Ishikawa (cell line): ENCODE measurements at regions not wholly inside any gene's neighbourhood (a gene's known extent, or its start where the extent isn't known, plus 50 kb on each side); places are given as distances from the start of the nearest gene placed in this dataset.

Source experiments
- EP300 ChIP-seq: IDR thresholded peaks from 2 replicates; pipeline ENCODE4 v1.6.1; 2012; ENCODE audit warnings: borderline replicate concordance
- RAD21 ChIP-seq: IDR thresholded peaks from 2 replicates; pipeline ENCODE4 v1.6.1; 2012; ENCODE audit warnings: low read depth
- TCF12 ChIP-seq: IDR thresholded peaks from 2 replicates; pipeline ENCODE4 v1.6.1; 2012; ENCODE audit warnings: low read depth
- YY1 ChIP-seq: IDR thresholded peaks from 2 replicates; pipeline ENCODE4 v1.6.1; 2012; ENCODE audit warnings: low read depth

GRCh38 chr2:217204358-217204757, 344.5 kb upstream of the TNP1 start:
- TF ChIP-seq RAD21, result no peak
- no peak for TF ChIP-seq TCF12
- TF ChIP-seq YY1, result no peak
- no peak for TF ChIP-seq EP300
